Skin of body (tissue), 1 donor: ENCODE measurements at regions not wholly inside any gene's neighbourhood (a gene's known extent, or its start where the extent isn't known, plus 50 kb on each side); places are given as distances from the start of the nearest gene placed in this dataset.
A peak's percentile ranks its signal among the peaks of the same experiment; 100 is the strongest.

ENCODE experiments used
- DNase-seq: peaks from one replicate; lab custom pipeline; 2025; lab: John Stamatoyannopoulos, UW

DNA sequence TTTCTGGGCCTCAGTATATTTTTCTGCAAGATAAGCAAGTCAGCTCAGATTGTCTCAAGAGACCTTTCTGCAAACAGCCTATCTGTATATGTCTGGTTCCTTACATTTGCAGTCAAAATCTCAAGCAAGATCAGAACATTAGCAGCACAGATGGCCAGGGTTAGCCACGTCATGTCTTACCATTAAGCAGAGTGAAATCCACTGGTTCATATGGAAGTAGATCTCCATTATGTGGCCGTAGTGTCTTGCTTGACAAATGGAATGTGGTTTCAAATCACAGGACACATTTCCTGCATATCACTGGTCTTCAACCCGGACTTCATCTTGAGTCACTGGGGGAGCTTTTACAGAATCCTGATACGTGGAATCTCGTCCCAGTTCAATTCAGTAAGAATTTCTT, 500.2 kb downstream of the FBXO15 start:
- no peak for DNase-seq

DNA sequence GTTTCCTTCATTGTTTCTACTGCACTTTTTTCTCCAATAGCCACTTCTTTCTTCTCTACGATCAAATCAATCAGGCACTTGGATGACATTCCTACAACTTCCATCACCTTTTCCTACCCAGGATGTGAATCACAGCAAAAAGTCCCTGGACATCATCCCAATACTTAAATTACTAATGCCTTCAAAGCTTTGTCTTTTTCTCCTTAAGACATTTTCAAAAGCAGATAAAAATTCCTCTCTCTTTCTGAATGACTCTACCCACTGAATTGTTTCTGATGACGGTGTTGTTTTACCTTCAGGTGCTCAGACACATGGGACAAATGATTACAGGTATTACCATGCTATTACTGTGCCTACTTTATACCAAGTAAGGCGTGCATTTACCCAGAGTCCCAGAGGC, 500.9 kb downstream of the FBXO15 start:
- DNase-seq: no peak

DNA sequence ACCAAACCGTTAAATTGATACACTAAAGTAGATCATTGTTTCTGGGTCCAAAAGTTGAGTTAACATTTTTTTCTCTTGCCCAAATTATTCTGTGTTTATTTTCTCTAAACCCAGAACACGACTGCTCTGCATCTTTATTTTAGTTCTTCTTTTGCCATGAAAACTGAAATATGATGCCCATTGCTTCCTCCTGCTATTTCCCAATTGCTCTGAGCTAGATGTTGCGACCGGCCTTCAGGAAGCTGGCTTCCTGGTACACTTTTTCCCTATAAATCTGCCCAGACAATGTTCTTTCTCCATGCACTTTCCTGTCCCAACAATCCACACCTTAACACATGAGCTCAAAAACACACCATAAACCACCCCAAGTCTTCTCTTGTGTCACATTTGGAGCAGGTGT, 501.4 kb downstream of the FBXO15 start:
- no peak for DNase-seq

DNA sequence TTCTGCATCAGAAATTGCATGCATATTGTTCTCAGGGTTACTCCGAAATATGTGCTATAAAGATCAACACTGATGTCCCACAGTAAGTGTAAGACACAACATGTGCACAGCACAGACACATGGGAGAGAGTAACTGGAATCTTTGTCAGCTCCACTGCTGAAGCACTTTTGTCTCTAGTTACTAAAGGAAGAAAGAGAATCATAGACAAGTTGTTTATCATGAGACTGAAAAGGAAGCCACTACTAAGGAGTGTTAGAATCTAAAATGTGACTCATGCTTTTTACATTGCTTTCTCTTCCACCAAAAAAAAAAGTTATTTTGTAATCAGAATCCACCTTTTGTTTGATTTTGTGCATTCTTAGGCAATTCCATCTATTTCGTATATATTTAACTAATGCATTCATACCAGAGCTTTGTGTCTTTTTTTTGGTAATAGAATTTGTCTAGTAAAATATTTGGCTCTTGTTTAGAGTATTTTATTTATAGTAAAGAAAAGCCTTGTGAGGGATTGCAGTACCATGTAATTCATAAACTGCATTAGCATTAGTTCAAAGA, 502.4 kb downstream of the FBXO15 start:
- DNase-seq: no peak

DNA sequence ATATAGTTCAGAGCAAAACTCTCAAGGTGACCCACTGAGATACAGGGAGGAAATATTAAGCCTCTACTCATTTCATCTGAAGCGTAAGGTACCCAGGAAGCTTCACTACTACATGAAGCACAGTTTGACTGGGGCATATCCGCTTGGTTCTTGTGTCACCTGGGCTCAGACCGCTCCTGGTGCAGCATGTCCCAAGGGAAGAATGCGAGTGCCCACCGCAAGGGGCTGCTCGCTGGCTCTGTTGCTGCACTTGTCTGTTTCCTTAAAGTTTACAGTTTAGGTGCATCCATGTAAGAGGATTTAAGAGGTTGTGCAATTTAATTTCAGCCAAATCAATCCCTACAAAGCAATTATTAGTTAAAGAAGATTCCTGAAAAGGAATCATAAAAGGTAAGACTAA, 507.8 kb downstream of the FBXO15 start:
- DNase-seq: no peak

DNA sequence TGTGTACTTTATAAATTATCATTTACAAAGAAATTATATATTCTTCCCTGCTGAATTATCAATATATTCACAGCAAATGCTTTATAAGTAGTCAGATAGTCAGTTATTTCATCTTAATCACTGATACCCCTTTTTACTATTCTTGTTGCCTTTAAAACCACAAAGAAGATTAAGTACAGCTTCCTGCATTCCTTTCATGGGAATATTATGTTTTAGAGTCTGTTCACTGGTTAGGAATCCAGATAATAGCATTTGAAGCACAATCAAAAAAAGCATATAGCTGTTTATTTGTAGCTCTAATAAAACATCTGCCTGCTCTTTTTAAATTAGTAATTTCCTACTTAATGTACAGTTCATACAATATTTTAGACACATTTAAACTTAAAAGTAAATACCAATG, 508.9 kb downstream of the FBXO15 start:
- DNase-seq: no peak

DNA sequence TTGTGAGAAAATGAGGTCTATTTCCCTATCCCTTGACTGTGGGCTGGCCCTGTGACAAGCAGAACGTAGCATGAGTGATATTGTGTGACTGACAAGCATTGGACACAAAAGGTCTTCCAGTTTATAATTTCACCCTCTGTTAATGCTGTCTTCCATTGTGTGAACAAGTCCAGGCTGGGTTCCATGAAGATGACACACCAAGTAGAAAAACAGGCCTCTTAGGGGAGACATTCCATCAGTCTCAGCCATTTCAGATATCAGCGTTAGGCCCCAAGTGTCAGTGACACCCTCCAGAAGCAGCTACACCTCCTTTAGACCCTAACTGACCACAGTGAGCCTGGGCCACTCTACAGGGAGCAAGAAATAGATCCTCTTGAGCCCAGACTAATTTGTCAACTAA, 511.3 kb downstream of the FBXO15 start:
- no peak for DNase-seq

DNA sequence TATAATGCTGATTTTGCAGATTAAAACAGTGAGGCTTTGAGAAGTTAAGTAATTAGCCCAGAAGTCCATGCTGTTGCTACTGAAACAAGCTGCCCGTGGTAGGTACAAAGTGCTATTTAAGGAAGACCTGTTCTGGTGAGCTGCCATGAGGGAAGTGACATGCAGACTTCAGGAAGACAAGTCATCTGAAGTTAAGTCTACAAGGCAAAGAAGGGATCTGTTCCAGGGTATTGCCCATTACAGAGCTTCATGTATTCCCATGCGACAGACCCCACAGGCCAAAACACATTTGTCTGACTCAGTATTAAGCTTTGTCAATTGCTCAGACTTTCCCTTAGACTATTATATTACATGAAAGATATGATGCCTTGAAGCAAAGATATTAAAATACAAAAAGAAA, 520.8 kb downstream of the FBXO15 start:
- no peak for DNase-seq

DNA sequence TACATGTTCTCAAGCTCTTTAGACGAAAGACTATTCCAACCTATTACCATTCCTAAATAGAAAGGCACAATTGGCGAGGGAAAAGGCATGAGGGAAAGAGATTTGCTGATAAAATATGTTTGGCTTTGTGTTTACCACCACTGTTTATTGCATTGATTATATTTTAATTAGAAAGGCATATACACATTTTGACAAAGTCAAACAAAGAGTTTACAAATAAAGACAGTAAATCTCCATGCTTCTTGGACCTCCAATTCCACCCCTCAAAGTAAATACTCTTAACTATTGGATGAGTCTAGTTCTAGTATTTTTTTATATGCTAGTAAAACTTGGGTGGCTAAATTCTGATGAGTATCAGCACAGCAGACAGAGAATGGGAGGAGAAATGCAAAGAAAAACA, 521.4 kb downstream of the FBXO15 start:
- DNase-seq: no peak

DNA sequence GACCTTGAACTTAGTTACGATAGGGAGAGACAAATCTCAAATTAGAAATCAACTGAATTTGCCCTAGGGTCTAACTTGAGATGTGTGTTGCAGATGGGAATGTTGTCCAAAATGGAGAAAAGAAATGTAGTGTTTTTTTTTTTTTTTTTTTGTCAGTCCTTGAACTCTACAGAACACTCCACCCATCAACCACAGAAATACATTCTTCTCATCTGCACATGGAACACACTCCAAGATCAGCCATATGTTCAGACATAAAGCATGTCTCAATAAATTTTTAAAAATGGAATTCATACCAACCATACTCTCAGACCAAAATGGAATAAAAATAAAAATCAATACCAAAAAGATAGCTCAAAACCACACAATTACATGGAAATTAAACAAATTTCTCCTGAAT, 526.5 kb downstream of the FBXO15 start:
- DNase-seq: peak; percentile 2

DNA sequence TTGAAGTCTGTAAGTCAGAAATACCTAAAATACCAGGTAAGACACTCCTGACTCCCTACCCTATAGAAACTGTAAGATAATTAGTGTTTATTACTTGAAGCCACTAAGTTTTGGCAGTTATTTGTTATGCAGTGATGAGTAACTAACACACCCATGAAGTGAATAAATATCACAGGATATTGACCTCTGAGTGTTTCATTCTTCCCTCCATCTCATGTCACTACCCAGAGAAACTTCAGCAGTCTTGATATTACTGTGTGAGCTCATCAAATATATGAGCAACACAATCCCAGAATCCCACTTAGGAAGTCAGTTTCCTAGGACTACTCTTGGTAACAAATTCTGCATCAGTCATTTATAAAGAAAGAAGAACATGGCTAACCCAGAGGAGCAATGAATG, 529.7 kb downstream of the FBXO15 start:
- no peak for DNase-seq

DNA sequence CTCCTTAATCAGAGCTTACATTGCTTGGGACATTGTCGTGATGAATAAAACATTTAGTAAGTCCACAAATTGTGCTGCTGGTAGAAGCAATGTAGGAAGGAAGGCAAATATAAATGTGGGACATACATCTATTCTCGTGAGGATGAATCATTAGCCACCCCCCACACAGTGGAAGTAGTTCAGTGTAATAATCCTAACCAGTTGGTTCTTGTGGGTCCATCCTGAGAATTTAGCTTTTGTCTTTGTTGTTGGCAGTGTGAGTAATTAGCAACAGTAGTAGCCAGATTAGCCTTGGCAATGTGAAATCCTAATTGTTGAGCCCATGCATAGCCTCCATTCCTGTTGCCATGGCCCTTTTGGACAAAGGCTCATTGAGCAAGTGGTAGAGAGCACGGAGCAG, 532.1 kb downstream of the FBXO15 start:
- no peak for DNase-seq

DNA sequence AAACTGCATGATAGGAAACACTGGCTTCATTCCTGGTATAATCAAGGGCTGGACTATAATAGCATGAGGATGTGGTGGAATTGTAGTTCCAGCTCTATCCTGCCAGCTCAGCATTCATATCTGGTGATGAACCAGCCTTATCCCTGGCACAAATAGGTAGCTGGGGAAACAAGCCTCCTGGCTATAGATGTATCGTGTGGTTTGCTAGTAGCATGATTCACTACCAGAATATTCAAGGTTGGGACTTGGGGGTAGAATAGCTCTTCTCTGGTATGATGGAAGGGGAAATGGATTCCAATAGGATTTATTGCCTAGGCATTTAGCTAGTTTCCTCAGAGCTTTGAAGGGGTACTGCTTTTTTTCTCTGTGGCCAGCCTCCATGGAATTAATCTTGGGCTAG, 532.8 kb downstream of the FBXO15 start:
- DNase-seq: no peak

DNA sequence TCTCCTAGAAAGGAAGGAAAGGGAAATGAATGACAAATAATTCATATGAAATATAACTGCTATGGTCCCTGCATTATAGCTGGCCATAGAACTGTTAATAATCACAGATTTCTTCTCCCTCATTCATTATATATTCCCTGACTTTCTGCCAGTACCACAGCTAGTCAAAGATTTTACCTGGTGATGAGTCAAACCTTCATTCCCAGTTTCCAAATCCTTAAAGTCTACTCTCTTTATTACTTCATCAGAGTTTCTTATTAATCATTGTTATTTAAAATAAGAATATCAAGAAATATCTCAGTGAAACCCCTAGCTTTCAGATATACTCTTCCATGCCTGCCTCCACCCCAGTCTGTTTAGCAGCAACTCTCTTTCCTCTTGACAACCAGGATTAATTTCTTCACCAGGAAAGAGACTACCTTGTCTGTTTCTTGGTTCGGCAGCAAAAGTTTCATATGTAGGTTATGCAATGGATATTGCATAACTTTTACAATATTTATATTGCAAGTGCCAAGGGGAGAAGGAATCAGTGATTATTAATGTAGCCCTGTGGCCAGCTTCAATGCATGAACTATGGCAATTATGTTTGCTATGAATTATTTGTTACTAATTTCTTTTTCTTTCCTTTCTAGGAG, 533.8 kb downstream of the FBXO15 start:
- DNase-seq: no peak

DNA sequence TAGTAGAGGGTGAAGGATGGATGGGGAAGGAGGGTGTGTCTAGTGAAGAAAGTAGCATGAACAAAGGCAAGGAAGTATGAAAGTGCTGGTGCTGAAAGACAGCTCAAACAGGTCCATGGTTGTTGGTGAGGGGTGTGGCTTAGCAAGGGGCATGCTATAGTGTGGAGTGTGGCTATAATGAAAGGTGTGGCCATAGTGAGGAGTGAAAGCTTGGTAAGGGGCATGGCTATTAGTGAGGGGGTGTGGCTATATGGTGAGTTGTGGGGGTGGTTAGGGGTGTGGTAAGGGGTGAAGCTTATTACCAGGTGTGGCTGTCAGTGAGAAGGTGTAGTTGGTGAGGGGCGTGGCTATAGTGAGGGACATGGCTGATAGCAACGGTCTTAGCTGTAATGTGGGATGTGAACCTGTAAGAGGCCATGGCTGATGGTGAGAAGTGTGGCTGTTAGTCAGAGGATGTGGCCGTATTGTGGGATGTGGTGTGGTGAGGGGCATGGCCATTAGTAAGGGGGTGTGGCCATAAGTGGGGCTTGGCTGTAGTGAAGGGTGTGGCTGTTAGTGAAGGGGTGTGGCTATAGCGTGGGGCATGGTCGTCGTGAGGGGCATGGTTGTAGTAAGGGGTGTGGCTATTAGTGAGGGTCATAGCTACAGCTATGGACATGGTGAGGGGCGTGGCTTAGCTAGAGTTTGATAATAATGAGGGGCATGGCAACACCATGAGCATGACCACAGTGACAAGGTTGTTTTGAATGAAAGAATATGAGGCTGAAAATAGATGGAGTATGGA, 549.6 kb downstream of the FBXO15 start:
- DNase-seq: no peak

DNA sequence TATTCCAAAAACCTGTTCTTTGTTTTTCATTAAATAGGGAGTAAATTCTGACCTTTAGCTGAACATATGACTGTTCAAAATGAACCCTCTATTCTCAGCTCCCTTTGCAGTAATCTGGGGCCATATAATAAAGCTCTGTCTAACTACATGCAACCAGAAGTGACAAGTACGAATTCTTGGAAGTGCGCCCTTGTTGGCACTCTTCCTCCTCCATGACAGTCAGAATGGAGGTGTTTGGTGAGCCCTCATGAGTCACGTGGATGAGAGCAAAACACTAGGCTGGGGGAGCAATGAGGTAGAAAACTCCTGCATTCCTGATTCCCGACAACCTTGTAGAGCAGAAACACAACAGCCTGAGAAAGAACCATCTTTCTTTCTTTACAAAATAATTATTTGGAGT, 552.9 kb downstream of the FBXO15 start:
- no peak for DNase-seq

DNA sequence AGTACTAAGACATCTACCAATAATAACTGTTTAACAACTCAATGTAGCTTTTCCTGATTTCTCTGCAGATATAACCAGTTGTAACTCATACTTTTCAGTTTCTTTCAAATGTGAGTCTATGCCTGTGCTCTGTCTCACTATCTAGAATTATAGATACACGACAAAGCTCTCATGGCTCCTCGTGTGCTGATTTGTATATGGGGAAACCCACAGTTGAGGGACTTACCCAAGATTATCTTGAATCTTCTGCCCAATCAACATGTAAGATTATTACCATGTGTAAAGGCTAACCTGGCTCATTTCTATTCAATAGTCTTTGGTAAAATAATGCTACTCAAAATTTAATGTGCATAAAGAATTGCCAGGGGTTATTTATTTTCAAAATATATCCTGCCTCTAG, 554.4 kb downstream of the FBXO15 start:
- DNase-seq: no peak

DNA sequence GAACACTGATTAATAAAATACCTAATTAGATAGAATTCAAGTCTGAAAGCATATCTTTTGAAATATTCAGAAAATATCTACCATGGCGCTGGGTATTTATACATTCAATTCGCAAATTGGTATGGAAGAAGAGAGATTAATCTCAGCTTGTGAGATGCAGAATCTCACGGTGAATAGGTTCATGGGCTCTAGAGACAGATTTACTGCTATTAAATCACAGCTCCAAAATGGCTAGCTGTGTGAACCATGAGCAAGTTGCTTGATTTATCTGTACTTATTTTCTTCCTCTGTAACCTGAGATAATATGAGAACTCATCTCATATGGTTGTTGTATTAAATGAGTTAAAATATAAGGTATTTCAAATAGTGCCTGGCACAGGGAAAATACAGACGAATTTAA, 556.7 kb downstream of the FBXO15 start:
- no peak for DNase-seq

DNA sequence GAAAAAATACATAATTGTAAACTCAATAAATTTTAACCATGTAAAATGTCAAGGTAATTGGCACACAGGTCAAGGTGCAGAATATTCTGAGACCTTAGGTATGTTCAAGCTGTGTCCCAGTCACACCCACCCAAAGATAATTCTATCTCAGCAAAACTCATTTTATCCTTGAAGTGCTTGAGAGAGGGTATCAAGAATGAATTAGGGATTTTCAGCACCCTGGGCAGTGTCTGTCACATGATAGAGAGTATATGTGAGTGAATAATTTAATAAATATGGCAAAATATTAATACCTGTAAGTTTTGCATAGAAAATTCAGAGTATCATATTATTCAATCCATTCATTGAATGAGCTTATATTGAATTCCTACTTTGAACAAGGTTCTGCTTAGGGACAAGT, 567.9 kb downstream of the FBXO15 start:
- DNase-seq: no peak

DNA sequence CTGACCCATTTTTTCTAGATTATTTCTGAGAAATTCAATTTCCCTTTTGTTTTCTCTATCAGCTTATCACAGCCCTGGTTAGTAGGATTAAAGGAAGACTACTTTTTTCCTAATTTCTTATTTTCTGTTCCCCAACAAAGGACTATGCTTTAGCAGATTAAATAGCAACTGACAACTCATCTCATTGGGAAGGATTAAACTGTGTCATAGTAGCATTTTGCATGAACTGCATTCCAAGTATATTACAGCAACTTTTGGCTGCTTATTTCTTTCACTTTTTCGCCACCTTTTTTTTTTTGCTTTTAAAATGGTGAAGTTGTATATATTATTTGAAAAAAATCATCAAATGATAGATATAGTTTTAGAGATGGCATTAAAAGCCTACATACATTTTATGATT, 570.3 kb downstream of the FBXO15 start:
- DNase-seq: no peak

DNA sequence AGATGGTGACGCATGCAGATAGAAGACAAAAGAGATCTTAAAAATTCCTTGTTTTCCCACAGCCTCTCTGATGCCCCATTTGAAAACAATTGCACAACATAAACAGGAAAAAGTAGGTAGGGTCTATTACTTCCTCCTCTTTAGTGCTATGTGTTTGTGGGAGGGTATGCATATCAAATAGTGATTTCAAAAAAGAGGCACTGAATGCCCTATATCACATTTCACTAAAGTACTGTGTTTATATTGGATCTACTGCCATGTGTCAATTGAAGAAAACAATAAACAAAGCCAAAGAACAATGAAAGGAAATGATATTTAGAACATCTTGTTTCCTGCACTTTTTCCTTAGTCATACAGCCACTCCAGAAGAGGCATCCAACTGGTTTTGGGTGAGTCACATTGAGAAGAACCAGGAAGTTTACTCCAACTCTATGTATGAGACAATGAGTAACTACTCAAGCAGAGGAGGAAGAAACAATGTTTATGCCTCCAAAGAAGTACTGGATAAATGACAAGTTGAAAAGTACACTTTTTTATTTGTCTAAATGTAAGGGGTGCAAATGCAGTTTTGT, 583.6 kb downstream of the FBXO15 start:
- DNase-seq: no peak

DNA sequence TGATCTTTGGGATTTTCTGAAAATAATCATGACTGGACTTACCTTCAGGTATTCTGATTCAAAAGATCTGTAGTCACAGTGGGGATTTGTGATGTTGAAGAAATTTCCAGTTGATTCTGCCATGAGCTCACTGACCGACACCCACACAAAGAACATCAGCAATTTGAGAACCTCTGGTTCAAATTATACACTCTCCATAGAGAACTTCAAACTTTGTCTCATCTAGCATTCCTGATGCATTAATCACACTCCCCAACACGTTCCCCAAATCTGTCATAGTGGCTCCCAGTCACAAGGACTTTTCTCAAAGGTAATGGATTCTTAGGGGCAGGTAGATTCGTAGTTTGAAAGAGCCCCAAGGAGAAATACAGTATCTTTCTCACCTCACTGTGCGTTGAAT, 584.3 kb downstream of the FBXO15 start:
- DNase-seq: no peak

DNA sequence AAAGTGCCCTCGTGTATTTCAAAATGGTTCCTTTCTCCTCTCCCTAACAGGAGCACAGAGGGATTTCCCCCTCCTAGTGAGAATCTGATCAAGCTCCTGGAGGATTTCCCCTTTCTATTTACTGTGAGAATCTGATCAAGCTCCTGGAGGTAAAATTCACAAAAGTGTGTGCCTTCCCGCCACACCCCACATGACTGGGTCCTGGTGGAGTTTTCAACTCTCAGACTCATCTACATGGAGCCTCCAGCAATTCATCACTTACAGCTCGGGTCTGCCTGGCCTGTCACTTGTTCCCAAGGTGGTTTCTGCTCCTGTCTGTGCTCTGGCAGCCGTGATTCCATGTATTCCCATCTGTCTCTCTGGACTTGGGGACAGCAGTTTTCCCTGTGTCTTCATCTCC, 590.7 kb downstream of the FBXO15 start:
- DNase-seq: no peak
